RWPE1 (cell line): ENCODE measurements at regions not wholly inside any gene's neighbourhood (a gene's known extent, or its start where the extent isn't known, plus 50 kb on each side); places are given as distances from the start of the nearest gene placed in this dataset.

Experiments used
- CTCF ChIA-PET: fragments of 350-600 bp; sonication (Branson Sonifier 250); formaldehyde crosslinking; extraction: SDS; loops from one replicate; lab custom pipeline; 2021; lab: Yijun Ruan, JAX
- POLR2A ChIA-PET: fragments of 400-600 bp; formaldehyde crosslinking; extraction: SDS; loops from one replicate; lab custom pipeline; 2020; ENCODE audit warnings: antibody characterized with exemption; ENCODE audit not compliant: low non-redundant PET; lab: Yijun Ruan, JAX
- DNase-seq: peaks from one replicate; pipeline ENCODE4 v3.0.0; 2012; ENCODE audit warnings: low spot score
- H3K27ac ChIP-seq: fragments of 450-650 bp; 2 replicates; pipeline ENCODE4 v1.5.1; 2017
- CTCF ChIP-seq: fragments of 450-650 bp; conservative IDR thresholded peaks from 2 replicates; pipeline ENCODE4 v1.5.1; 2017; ENCODE audit warnings: low read depth, mild to moderate bottlenecking

GRCh38 chr7:115477193-115477651 lies 553.3 kb downstream of the TFEC start:
- POLR2A ChIA-PET: no interaction called here
- no peak for TF ChIP-seq CTCF
- no peak overlapping the region for H3K27ac ChIP-seq
- DNase-seq: no peak
- CTCF ChIA-PET: interaction anchor here (0.6 kb wide), 1 partner anchor 1755 kb away, joined by 3 read pairs; no protein-coding TSS in a partner anchor

- H3K27ac ChIP-seq: no peak overlapping the region
- DNase-seq: no peak
- ChIA-PET POLR2A (no interaction called here), CTCF (interaction anchor here (0.6 kb wide), 1 partner anchor 1755 kb away, joined by 3 read pairs; no protein-coding TSS in a partner anchor)
- TF ChIP-seq CTCF: no peak
These were observed 553.8 kb downstream of the TFEC start for GRCh38 chr7:115476671-115477181.

GRCh38 chr7:115475761-115476385 lies 554.0 kb downstream of the MDFIC start:
- H3K27ac ChIP-seq: no peak overlapping the region
- CTCF ChIA-PET: no interaction called here
- TF ChIP-seq CTCF: no peak
- DNase-seq: no peak
- POLR2A ChIA-PET: no interaction called here

GRCh38 chr7:115475206-115475605 lies 553.3 kb downstream of the MDFIC start:
- no peak for TF ChIP-seq CTCF
- no peak overlapping the region for H3K27ac ChIP-seq
- DNase-seq: no peak
- CTCF ChIA-PET: interaction anchor here (0.7 kb wide), 1 partner anchor 14 kb away, joined by 6 read pairs; no protein-coding TSS in a partner anchor
- POLR2A ChIA-PET: no interaction called here

- ChIA-PET POLR2A (no interaction called here), CTCF (interaction anchor here (0.5 kb wide), 1 partner anchor 90 kb away, joined by 9 read pairs; no protein-coding TSS in a partner anchor)
- no peak for DNase-seq
- TF ChIP-seq CTCF: no peak
- no peak overlapping the region for H3K27ac ChIP-seq
These were observed 552.2 kb downstream of the MDFIC start for GRCh38 chr7:115474137-115474536.

- ChIA-PET POLR2A (no interaction called here), CTCF (interaction anchor here (0.6 kb wide), 1 partner anchor 592 kb away, joined by 3 read pairs; no protein-coding TSS in a partner anchor)
- TF ChIP-seq CTCF: no peak
- DNase-seq: no peak
- no peak overlapping the region for H3K27ac ChIP-seq
These were observed 550.0 kb downstream of the MDFIC start for GRCh38 chr7:115471891-115472290.
